ENCODE measurements at regions not wholly inside any gene's neighbourhood (a gene's known extent, or its start where the extent isn't known, plus 50 kb on each side); places are given as distances from the start of the nearest gene placed in this dataset.

DNA sequence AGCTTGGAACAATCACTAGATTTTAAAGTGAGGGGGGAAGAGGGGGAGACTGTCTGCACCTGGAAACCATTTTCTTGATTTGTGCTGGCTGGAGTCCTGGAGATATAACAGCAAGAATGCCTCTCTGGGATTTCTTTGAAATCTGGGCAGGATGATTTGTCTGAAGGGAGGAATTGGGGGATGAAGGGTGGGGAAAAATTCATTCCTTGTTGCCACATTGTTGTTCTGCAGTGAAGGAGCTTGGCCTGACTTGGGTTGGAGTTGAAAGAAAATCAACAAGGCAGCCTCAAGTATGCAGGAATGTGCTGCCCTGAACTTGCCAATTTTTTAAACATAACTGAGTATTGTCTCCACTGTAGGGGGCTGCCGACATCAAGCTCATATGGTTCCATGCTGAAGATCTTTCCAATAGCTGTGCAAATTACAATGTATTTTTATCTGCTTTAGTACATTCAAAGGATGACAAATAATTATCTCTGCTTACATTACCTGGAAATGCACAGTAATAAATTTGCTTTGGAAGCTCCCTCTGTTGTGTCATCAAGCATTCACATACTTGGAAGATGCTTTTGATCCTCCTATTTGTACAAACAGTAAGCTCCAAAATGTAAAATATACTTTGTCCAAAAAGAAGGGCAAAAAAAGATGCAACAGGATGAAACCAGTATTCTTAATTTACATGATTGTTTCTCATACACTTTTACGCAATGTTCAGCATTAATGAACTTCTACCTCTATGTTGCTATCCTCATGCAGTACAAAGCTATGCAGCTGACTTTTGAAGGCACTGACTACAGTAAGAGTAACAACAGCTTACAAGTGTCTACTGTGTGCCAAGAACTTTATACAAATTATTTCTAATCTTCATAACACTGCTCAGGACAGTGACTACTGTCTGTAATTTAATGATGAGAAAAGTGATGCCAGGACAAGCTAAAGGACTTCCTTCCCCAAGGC is 627.9 kb upstream of the KLF12 start:
- TF ChIP-seq, protein P1, sequence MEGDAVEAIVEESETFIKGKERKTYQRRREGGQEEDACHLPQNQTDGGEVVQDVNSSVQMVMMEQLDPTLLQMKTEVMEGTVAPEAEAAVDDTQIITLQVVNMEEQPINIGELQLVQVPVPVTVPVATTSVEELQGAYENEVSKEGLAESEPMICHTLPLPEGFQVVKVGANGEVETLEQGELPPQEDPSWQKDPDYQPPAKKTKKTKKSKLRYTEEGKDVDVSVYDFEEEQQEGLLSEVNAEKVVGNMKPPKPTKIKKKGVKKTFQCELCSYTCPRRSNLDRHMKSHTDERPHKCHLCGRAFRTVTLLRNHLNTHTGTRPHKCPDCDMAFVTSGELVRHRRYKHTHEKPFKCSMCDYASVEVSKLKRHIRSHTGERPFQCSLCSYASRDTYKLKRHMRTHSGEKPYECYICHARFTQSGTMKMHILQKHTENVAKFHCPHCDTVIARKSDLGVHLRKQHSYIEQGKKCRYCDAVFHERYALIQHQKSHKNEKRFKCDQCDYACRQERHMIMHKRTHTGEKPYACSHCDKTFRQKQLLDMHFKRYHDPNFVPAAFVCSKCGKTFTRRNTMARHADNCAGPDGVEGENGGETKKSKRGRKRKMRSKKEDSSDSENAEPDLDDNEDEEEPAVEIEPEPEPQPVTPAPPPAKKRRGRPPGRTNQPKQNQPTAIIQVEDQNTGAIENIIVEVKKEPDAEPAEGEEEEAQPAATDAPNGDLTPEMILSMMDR (IDR thresholded peaks at IDR 0.05) = no peak
- no peak for TF ChIP-seq POLR2A (IDR thresholded peaks at IDR 0.05)
